ENCODE measurements at regions not wholly inside any gene's neighbourhood (a gene's known extent, or its start where the extent isn't known, plus 50 kb on each side); places are given as distances from the start of the nearest gene placed in this dataset.

GRCh38 chr16:87190288-87191230 is 126.6 kb downstream of the C16orf95 start:
- DNase-seq (ENCODE audit: low read depth): no peak
- H3K4me3 ChIP-seq (ENCODE audit: low read depth, low read length): no peak overlapping the region
- TF ChIP-seq, protein P1, sequence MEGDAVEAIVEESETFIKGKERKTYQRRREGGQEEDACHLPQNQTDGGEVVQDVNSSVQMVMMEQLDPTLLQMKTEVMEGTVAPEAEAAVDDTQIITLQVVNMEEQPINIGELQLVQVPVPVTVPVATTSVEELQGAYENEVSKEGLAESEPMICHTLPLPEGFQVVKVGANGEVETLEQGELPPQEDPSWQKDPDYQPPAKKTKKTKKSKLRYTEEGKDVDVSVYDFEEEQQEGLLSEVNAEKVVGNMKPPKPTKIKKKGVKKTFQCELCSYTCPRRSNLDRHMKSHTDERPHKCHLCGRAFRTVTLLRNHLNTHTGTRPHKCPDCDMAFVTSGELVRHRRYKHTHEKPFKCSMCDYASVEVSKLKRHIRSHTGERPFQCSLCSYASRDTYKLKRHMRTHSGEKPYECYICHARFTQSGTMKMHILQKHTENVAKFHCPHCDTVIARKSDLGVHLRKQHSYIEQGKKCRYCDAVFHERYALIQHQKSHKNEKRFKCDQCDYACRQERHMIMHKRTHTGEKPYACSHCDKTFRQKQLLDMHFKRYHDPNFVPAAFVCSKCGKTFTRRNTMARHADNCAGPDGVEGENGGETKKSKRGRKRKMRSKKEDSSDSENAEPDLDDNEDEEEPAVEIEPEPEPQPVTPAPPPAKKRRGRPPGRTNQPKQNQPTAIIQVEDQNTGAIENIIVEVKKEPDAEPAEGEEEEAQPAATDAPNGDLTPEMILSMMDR (conservative IDR thresholded peaks at IDR 0.05; ENCODE audit: low read depth, low read length): no peak

DNA sequence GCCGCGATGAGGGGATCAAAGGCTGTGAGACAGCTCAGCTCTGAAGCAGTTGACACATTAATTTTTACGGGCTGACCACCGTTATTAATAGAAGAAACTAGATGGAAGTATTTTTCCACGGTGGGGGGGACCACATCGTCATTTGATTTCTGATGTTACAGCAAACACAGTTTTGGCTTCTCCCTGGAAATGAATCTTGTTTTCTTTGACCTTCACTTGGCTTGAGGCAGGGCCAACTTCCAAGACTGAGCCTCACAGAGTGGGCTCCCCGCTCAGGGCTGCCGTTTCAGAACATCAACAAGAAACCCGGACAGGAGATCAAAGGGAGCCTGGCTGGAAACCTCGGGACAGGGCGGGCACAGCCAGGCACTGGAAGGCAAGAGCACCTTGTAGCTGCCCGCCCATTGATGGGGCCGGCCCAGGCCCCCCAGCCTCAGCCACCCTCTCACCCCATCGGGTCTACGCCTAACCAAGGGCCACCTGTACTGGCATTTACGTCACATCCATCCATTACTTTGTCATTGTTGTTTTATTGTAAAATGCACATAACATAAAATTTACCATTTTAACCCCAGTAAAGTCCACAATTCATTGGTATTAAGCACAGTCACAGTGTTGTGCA is 124.6 kb downstream of the C16orf95 start:
- TF ChIP-seq, protein P1 (conservative IDR thresholded peaks at IDR 0.05; ENCODE audit: low read depth, low read length): no peak
- no peak overlapping the region for H3K4me3 ChIP-seq (ENCODE audit: low read depth, low read length)
- no peak for DNase-seq (ENCODE audit: low read depth)

DNA sequence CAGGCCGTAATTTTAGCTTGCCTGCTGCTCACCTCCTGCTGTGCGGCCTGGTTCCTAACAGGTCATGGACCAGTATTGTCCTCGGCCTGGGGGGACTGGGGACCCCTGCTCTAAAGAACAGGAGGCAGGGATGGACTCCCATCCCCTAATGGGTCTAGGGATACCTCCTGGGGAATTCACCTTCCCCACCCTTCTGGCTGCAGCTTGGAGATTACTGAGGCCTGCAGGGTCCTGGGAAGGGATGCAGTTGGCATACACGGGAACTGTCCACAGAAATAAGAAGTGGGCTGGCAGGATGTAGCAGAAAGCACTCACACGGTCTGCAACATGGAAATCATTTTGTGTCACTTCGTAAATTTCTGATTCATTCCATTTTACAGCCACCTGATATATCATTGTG is 123.0 kb downstream of the C16orf95 start:
- no peak overlapping the region for H3K4me3 ChIP-seq (ENCODE audit: low read depth, low read length)
- no peak for DNase-seq (ENCODE audit: low read depth)

GRCh38 chr16:87195161-87195560 is 122.0 kb downstream of the C16orf95 start:
- DNase-seq (ENCODE audit: low read depth): no peak
- TF ChIP-seq, protein P1 (conservative IDR thresholded peaks at IDR 0.05; ENCODE audit: low read depth, low read length): no peak
- no peak overlapping the region for H3K4me3 ChIP-seq (ENCODE audit: low read depth, low read length)

More for the DNA sequence above, 123.0 kb downstream of the C16orf95 start:
- TF ChIP-seq, protein P1 (conservative IDR thresholded peaks at IDR 0.05; ENCODE audit: low read depth, low read length): no peak

GRCh38 chr16:87196231-87196630 is 121.0 kb downstream of the C16orf95 start:
- no peak for DNase-seq (ENCODE audit: low read depth)
- TF ChIP-seq, protein P1 (conservative IDR thresholded peaks at IDR 0.05; ENCODE audit: low read depth, low read length): no peak
- no peak overlapping the region for H3K4me3 ChIP-seq (ENCODE audit: low read depth, low read length)

- TF ChIP-seq, protein P1 (conservative IDR thresholded peaks at IDR 0.05; ENCODE audit: low read depth, low read length): no peak
- no peak overlapping the region for H3K4me3 ChIP-seq (ENCODE audit: low read depth, low read length)
- DNase-seq (ENCODE audit: low read depth): no peak
Observed at GRCh38 chr16:87196661-87197060, 120.5 kb downstream of the C16orf95 start.
